Small intestine (tissue), 7 donors: ENCODE measurements at regions not wholly inside any gene's neighbourhood (a gene's known extent, or its start where the extent isn't known, plus 50 kb on each side); places are given as distances from the start of the nearest gene placed in this dataset.
"Not testable (repeated sequence)": the region's sequence is repeated elsewhere in the genome, so short reads cannot be mapped to it uniquely, and the experiment has no call there.

Experiments used
- DNase-seq, 2 donors: peaks; one replicate each; pipeline versions ENCODE4 v3.0.0 to v3.0.0-alpha.2; 2013
- FAIRE-seq: peaks from 2 replicates; lab custom pipeline; 2012; peaks lifted over from hg19 to GRCh38; lab: Jason Lieb, UNC
- H3K27ac ChIP-seq, 3 donors: one replicate each; pipeline ENCODE4 v1.5.1; 2013; ENCODE audit warnings: low read length in 2 of 3, mild to moderate bottlenecking in 2 of 3, control low read depth in 1 of 3, inconsistent platforms in 1 of 3, low read depth in 1 of 3, moderate library complexity in 1 of 3
- H3K27me3 ChIP-seq, 3 donors: one replicate each; pipeline ENCODE4 v1.6.1; 2013; ENCODE audit warnings: low read length in 3 of 3, inconsistent platforms in 1 of 3; ENCODE audit not compliant: control insufficient read depth in 3 of 3, insufficient read depth in 3 of 3
- H3K36me3 ChIP-seq, 3 donors: one replicate each; pipeline ENCODE4 v1.6.1; 2013; ENCODE audit warnings: low read length in 3 of 3, inconsistent platforms in 1 of 3, low read depth in 1 of 3, mild to moderate bottlenecking in 1 of 3, moderate library complexity in 1 of 3; ENCODE audit not compliant: control insufficient read depth in 3 of 3, insufficient read depth in 2 of 3
- H3K4me1 ChIP-seq, 3 donors: one replicate each; pipeline ENCODE4 v1.6.1; 2013; ENCODE audit warnings: low read length in 2 of 3, inconsistent platforms in 1 of 3, low read depth in 1 of 3, mild to moderate bottlenecking in 1 of 3, moderate library complexity in 1 of 3; ENCODE audit not compliant: control insufficient read depth in 3 of 3, insufficient read depth in 2 of 3
- H3K4me3 ChIP-seq, 3 donors: one replicate each; pipeline ENCODE4 v1.5.1; 2013; ENCODE audit warnings: low read length in 3 of 3, control low read depth in 1 of 3, inconsistent platforms in 1 of 3, low read depth in 1 of 3, mild to moderate bottlenecking in 1 of 3, moderate library complexity in 1 of 3
- H3K9me3 ChIP-seq, 2 donors: one replicate each; pipeline ENCODE4 v1.6.1; 2013; ENCODE audit warnings: low read depth in 1 of 2, low read length in 1 of 2; ENCODE audit not compliant: control insufficient read depth in 2 of 2, insufficient read depth in 1 of 2
- WGBS, 3 donors: extraction: QIAGEN DNeasy Blood & Tissue Kit; methylation state at CpG; one replicate each; pipeline ENCODE4 v1.1.7; 2013; 5-methylcytosine and 5-hydroxymethylcytosine counted together
- donor health status: healthy with polysubstance abuse.
- donor health status: control.
- donor health status: control.
- donor health status: Bipolar disorder and iron deficiency.
- donor health status: healthy.

DNA sequence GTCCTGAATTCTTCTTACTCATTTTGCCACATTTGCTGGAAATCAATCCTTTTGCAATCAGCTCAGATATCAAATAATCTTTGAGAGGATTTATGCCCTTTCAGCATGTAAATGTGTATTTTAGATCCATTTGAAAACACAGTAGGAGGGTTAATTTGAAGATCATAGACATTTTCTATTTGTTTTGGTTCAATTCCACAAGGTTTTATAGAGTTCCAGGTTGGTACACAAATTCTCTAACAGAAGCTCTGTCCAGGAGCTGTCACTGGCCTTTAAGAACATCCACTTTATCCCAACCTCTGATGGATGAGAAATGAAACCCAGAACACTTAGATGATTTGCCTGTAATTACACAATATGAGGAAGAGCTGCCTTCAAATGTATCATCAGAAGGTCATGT, 157.3 kb upstream of the CHAC2 start:
- Histone ChIP-seq H3K4me1 (no peaks in the 10 kb centered on the region), H3K27ac (no peak overlapping the region), H3K9me3 (no peaks in the 10 kb centered on the region), H3K36me3 (no peaks in the 10 kb centered on the region), H3K27me3 (no peaks in the 10 kb centered on the region), H3K4me3 (no peak overlapping the region)
- FAIRE-seq (no peak), DNase-seq (no peak)

DNA sequence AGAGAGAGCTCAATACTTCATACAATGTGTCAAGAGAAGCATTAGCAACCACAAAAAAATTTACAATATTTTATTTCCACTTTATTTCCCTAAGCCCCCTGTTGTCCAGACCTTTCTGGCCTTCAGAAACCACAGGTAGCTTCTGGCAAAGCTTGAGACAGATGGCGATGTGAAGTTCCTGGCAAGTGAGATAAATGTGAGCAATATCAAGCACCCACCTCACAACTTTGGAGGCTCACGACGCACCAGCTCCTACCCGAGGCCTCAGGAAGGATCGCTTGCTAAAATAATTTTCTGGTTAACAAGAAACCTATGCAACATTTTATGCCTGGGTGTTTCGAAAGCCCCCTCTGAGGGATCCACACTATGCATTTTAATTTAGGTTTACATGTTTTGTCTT, 158.1 kb upstream of the CHAC2 start:
- H3K27me3 ChIP-seq, result no peaks in the 10 kb centered on the region
- no peak overlapping the region for H3K27ac ChIP-seq
- H3K4me3 ChIP-seq, result no peak overlapping the region
- H3K4me1 ChIP-seq, result no peaks in the 10 kb centered on the region
- DNase-seq (no peak), FAIRE-seq (no peak)
- WGBS, 3 donors, result 91 to 93% (median 92%) methylated on average over 6 of the region's 6 CpGs
- no peaks in the 10 kb centered on the region for H3K36me3 ChIP-seq
- no peaks in the 10 kb centered on the region for H3K9me3 ChIP-seq

DNA sequence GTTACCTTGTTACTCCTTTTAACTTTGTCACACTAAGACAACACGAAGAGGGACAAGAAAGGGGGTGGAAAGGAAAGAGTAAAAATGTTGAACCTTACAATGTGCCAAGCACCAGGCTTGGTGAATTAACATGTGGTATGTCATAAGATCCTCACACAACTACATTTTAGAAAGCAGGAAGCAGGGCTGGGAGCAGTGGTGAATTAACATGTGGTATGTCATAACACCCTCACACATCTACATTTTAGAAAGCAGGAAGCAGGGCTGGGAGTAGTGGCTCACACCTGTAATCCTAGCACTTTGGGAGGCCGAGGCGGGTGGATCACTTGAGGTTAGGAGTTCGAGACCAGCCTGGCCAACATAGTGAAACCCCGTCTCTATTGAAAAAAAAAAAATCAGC, 159.3 kb upstream of the CHAC2 start:
- WGBS, 3 donors, result 79 to 85% (median 79%) methylated on average over 5 of the region's 5 CpGs
- Histone ChIP-seq H3K4me3 (no peak overlapping the region), H3K9me3 (no peaks in the 10 kb centered on the region), H3K36me3 (no peaks in the 10 kb centered on the region), H3K4me1 (no peaks in the 10 kb centered on the region), H3K27ac (no peak overlapping the region), H3K27me3 (no peaks in the 10 kb centered on the region)
- FAIRE-seq (no peak), DNase-seq (no peak)

DNA sequence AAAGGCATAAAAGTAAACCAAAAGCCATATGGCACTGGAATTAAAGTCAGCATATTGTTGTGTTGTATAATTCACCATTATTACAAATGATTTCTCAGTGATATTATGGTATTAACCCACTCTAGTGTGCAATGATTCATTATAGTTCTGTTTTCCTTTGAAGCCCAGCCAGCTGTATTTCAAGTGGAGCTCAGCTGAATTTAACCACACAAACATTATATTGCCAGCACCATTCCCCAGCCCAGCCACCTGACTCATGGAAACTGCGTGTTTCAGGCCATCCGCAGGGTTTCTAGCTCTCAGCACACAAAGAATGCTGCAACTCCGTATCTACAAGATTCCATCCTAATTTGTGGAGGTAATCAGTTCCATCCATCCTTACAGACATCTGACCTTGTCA, 166.8 kb upstream of the CHAC2 start:
- Histone ChIP-seq H3K36me3 (no peaks in the 10 kb centered on the region), H3K4me3 (no peak overlapping the region), H3K27me3 (peaks cover 0 to 3% (median 0%) of the 10 kb centered on the region in 3 donors), H3K4me1 (no peaks in the 10 kb centered on the region), H3K27ac (no peak overlapping the region), H3K9me3 (no peaks in the 10 kb centered on the region)
- WGBS, 3 donors, result 71 to 77% (median 74%) methylated on average over 3 of the region's 3 CpGs
- FAIRE-seq, result no peak
- DNase-seq, result no peak

DNA sequence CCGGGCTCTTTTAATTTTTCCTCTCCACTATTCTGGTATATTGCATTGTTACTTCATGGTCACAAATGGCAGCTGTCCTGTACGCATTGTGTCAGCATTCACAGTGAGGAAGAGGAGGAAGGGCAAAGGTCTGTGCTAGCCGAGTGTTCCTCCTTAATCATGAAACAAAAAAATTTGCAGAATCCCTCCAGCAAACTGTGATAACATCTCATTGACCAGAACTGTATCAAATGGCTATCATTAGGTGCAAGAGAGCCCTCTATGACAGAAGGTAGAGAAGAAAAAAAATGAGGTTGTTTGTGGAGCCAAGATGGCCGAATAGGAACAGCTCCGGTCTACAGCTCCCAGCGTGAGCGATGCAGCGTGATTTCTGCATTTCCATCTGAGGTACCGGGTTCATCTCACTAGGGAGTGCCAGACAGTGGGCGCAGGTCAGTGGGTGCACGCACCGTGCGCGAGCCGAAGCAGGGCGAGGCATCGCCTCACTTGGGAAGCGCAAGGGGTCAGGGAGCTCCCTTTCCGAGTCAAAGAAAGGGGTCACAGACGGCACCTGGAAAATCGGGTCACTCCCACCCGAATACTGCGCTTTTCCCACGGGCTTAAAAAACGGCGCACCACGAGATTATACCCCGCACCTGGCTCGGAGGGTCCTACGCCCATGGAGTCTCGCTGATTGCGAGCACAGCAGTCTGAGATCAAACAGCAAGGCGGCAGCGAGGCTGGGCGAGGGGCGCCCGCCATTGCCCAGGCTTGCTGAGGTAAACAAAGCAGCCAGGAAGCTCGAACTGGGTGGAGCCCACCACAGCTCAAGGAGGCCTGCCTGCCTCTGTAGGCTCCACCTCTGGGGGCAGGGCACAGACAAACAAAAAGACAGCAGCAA, 180.6 kb upstream of the CHAC2 start:
- 83 to 88% (median 88%) methylated on average over 30 to 38 of the region's 38 CpGs for WGBS, 3 donors
- not testable (repeated sequence) for H3K4me1 ChIP-seq, DNase-seq, H3K27ac ChIP-seq, H3K4me3 ChIP-seq, H3K36me3 ChIP-seq, H3K9me3 ChIP-seq, FAIRE-seq, H3K27me3 ChIP-seq

DNA sequence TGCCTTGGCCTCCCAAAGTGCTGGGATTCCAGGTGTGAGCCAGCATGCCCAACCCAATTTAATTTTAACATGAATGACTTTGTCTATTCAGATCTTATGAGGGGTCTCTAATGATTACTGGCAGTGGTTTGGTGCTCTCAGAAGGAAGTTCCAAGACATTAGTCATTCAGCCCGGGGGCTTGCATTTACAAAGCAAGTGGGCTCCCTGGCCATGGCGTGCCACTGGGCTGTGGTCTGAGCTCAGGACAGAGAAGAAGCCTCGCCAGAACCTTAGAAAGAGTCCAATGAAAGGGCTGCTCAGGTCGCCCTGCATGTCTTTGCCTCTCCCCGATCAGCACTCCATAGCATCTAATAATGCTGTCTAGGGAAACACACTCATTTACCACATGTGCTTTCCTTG, 182.6 kb upstream of the CHAC2 start:
- no peak for DNase-seq
- H3K4me1 ChIP-seq, result no peaks in the 10 kb centered on the region
- H3K9me3 ChIP-seq, result no peaks in the 10 kb centered on the region
- 76 to 82% (median 79%) methylated on average over 5 of the region's 5 CpGs for WGBS, 3 donors
- no peak overlapping the region for H3K27ac ChIP-seq
- H3K27me3 ChIP-seq, result no peaks in the 10 kb centered on the region
- no peak for FAIRE-seq
- H3K36me3 ChIP-seq, result no peaks in the 10 kb centered on the region
- H3K4me3 ChIP-seq, result no peak overlapping the region

DNA sequence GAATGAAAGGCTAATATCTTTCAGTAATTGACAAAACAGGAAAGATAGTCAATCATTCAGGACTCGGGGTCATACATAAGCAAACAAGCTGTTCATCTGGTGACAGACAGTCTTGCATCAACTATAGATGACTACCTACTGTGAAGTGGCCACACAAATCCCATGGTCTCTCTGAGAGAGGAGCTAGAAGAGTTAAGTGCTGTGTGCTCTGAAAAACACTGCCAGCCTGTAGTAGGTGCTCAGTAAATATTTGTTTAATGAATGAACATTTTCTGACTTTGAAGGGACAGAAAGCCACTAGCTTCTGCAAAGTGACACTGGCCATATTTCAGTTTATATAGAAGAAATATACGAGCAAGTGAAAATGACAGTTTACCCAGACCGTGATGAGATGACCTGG, 184.0 kb upstream of the CHAC2 start:
- DNase-seq, result no peak
- no peak for FAIRE-seq
- Histone ChIP-seq H3K27me3 (peaks cover 0 to 3% (median 0%) of the 10 kb centered on the region in 3 donors), H3K27ac (no peak overlapping the region), H3K9me3 (no peaks in the 10 kb centered on the region), H3K4me1 (no peaks in the 10 kb centered on the region), H3K36me3 (no peaks in the 10 kb centered on the region), H3K4me3 (no peak overlapping the region)
- WGBS, 3 donors, result 65 to 76% (median 69%) methylated on average over 3 of the region's 3 CpGs

DNA sequence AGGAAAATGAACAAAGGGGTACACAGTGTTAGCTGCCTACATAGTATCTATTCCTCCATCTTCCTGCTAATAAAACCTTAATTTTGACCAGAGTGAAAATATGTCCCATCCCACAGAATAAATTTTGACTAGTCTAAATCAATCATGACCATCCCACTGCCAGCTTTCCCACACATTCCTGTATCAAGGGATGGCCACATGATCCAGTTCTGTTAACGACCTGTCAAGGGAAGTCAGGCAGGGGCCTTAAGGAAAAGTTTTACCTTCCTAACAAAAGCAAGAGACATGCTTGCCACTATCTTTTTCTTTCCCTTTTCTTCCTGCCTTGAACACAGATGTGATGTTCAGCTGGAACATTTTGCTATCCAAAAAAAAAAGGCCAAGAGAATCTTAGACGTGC, 185.0 kb upstream of the CHAC2 start:
- H3K36me3 ChIP-seq, result no peaks in the 10 kb centered on the region
- no peak overlapping the region for H3K27ac ChIP-seq
- no peaks in the 10 kb centered on the region for H3K4me1 ChIP-seq
- H3K4me3 ChIP-seq, result no peak overlapping the region
- no peak for DNase-seq
- WGBS, 3 donors, result 23 to 50% (median 48%) methylated on average over 2 of the region's 2 CpGs
- no peak for FAIRE-seq
- peaks cover 0 to 3% (median 0%) of the 10 kb centered on the region in 3 donors for H3K27me3 ChIP-seq
- H3K9me3 ChIP-seq, result no peaks in the 10 kb centered on the region

DNA sequence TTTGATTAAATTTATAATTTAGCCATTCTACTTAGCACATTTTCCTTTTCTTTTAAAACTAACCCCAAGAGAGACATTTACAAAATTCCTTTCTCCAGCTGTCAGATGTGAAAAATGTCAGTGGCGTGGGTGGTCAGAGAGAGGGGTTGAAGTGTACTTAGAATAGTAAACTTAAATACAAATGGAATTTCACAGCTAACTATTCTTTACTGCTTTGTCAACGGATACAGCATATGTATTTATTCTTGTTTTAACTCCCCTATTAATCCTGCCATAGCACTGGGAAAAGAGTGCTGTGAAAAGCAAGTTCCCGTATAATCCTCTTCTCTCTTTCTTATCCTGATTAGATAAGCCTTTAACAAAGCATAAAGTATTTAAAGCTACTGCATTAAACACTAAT, 191.4 kb upstream of the CHAC2 start:
- FAIRE-seq, result no peak
- peaks cover 0 to 3% (median 0%) of the 10 kb centered on the region in 3 donors for H3K27me3 ChIP-seq
- H3K9me3 ChIP-seq, result no peaks in the 10 kb centered on the region
- 42 to 55% (median 44%) methylated on average over 3 of the region's 3 CpGs for WGBS, 3 donors
- no peaks in the 10 kb centered on the region for H3K4me1 ChIP-seq
- no peak overlapping the region for H3K27ac ChIP-seq
- H3K36me3 ChIP-seq, result no peaks in the 10 kb centered on the region
- H3K4me3 ChIP-seq, result no peak overlapping the region
- no peak for DNase-seq
